Kidney (tissue), 13 donors: ENCODE measurements at regions not wholly inside any gene's neighbourhood (a gene's known extent, or its start where the extent isn't known, plus 50 kb on each side); places are given as distances from the start of the nearest gene placed in this dataset.

ENCODE experiments used
- DNase-seq, 5 donors: peaks; one replicate each; pipeline ENCODE4 v3.0.0-alpha.2; 2013 to 2020
- FAIRE-seq: peaks from 2 replicates; lab custom pipeline; 2012; peaks lifted over from hg19 to GRCh38; lab: Jason Lieb, UNC
- H3K27ac ChIP-seq, 2 donors: one replicate each; pipeline ENCODE4 v1.7.0; 2013; ENCODE audit warnings: low read depth in 2 of 2, low read length in 2 of 2, inconsistent platforms in 1 of 2
- H3K27me3 ChIP-seq: one replicate; pipeline ENCODE4 v1.7.1; 2013; ENCODE audit warnings: low read length, inconsistent platforms; ENCODE audit not compliant: control insufficient read depth, insufficient read depth
- H3K36me3 ChIP-seq, 3 donors: one replicate each; pipeline versions ENCODE4 v1.7.0 to v1.7.1; 2013; ENCODE audit warnings: low read length in 3 of 3, control low read depth in 1 of 3, inconsistent platforms in 1 of 3; ENCODE audit not compliant: insufficient read depth in 3 of 3, control insufficient read depth in 2 of 3
- H3K4me1 ChIP-seq, 3 donors: one replicate each; pipeline versions ENCODE4 v1.7.0 to v1.7.1; 2013; ENCODE audit warnings: low read length in 3 of 3, inconsistent platforms in 1 of 3, low read depth in 1 of 3; ENCODE audit not compliant: control insufficient read depth in 2 of 3, insufficient read depth in 2 of 3
- H3K4me3 ChIP-seq, 3 donors: one replicate each; pipeline versions ENCODE4 v1.7.0 to v1.8.1; 2013; ENCODE audit warnings: low read length in 3 of 3, control low read depth in 1 of 3, inconsistent platforms in 1 of 3
- H3K9ac ChIP-seq, 3 donors: one replicate each; pipeline versions ENCODE4 v1.7.0 to v1.7.1; 2013; ENCODE audit warnings: low read length in 3 of 3, control low read depth in 1 of 3, inconsistent platforms in 1 of 3
- H3K9me3 ChIP-seq, 3 donors: one replicate each; pipeline versions ENCODE4 v1.7.0 to v1.7.1; 2013; ENCODE audit warnings: low read length in 3 of 3, control low read depth in 1 of 3, inconsistent platforms in 1 of 3; ENCODE audit not compliant: control insufficient read depth in 2 of 3, insufficient read depth in 1 of 3
- intact Hi-C: fragments of 100-400 bp; cut with DNase I; formaldehyde crosslinking; loops from one replicate; pipeline ENCODE4 v1.11.1; 2022
- TF ChIP-seq, protein P1 (sequence below): IDR thresholded peaks from 3 replicates; pipeline ENCODE4 v1.5.1; 2012; ENCODE audit warnings: mild to moderate bottlenecking, moderate library complexity, borderline replicate concordance; ENCODE audit not compliant: insufficient read depth; ENCODE audit errors: extremely low read depth
- donor health status: control.
- donor health status: control.
- donor health status: control.
- donor health status: control.
- donor health status: control.
- donor health status: DM: yes; HTN: yes; CAD: no.
- donor health status: Normal renal cell carcinoma (clear cell type).

DNA sequence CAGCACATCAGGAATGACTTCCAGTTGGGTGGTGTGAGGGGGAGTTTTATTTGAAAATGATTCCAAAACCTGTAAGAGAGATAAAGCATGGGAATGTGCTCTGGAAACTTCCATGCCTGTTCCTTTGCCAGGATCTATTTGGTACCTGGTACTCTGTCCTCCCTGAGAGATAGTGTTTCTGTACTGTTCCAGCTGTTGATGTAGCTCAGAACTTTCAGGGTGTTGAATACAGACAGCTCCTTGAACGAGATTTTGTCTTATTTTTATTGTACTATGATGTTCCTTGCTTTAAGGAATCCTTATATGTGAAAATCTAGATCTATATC, 148.7 kb upstream of the RIPOR2 start:
- no peak for FAIRE-seq
- DNase-seq, result no peak
- intact Hi-C loops, result no loop called here
- no peak overlapping the region for H3K4me3 ChIP-seq
- peaks cover 0 to 3% (median 0%) of the 10 kb centered on the region in 3 donors for H3K36me3 ChIP-seq
- H3K9ac ChIP-seq, result no peak overlapping the region
- TF ChIP-seq, protein P1, sequence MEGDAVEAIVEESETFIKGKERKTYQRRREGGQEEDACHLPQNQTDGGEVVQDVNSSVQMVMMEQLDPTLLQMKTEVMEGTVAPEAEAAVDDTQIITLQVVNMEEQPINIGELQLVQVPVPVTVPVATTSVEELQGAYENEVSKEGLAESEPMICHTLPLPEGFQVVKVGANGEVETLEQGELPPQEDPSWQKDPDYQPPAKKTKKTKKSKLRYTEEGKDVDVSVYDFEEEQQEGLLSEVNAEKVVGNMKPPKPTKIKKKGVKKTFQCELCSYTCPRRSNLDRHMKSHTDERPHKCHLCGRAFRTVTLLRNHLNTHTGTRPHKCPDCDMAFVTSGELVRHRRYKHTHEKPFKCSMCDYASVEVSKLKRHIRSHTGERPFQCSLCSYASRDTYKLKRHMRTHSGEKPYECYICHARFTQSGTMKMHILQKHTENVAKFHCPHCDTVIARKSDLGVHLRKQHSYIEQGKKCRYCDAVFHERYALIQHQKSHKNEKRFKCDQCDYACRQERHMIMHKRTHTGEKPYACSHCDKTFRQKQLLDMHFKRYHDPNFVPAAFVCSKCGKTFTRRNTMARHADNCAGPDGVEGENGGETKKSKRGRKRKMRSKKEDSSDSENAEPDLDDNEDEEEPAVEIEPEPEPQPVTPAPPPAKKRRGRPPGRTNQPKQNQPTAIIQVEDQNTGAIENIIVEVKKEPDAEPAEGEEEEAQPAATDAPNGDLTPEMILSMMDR, result no peak
- peak overlapping the region; percentile 57 to 64 for H3K27ac ChIP-seq
- no peaks in the 10 kb centered on the region for H3K9me3 ChIP-seq
- no peaks in the 10 kb centered on the region for H3K27me3 ChIP-seq
- H3K4me1 ChIP-seq, result no peaks in the 10 kb centered on the region

DNA sequence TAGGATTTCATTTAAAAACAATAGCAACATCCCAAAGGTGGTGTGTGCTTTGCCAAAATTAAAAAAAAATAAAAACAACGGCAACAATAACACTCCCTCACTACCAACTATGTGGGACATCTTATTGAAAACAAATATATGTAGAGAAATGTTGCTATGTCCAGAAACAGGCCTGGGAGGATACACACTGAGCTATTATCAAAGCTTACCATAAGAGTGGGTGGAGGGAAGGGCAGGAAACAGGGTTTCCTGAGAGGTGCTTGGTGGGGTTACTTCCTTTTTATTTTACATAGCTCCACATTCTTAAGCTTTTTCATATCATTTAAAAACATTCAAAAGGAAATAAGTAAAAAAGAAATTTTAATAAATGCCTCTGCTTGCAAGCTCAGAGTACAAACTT, 150.0 kb upstream of the RIPOR2 start:
- H3K27me3 ChIP-seq, result no peaks in the 10 kb centered on the region
- peak in 2 of 5 donors; percentile 18 to 55 for DNase-seq
- H3K4me3 ChIP-seq, result no peak overlapping the region
- H3K9ac ChIP-seq, result no peak overlapping the region
- intact Hi-C loops, result no loop called here
- H3K36me3 ChIP-seq, result peaks cover 0 to under 1% (median 0%) of the 10 kb centered on the region in 3 donors
- no peaks in the 10 kb centered on the region for H3K4me1 ChIP-seq
- TF ChIP-seq, protein P1, result no peak
- FAIRE-seq, result peak; percentile 8
- H3K9me3 ChIP-seq, result no peaks in the 10 kb centered on the region
- H3K27ac ChIP-seq, result no peak overlapping the region

DNA sequence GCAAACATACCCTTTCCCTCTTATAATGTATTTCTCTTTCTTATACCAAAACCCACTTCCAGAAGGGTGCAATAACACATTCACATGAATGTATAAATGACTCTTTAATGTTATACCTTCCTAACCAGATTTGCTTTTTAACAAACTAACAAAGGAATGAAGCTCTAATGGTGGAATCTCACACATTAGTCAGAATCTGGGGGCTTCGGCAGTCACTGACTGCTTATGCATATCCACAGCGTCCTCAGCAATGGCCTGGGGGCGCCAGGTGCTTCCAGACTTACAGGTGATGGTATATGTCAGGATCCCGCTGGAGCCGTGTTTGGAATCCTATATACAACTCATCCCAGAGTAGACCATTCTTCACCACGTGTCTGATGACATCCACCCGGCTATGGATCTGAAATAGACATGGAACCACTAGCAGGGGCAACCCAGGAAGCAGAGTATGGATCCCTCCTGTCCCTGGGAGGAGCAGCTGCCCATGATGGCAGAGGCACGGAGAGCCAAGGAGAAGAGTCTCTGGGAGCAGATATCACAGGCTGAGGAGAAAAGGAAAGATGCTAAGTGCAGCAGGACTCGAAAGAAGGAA, 150.8 kb upstream of the RIPOR2 start:
- Histone ChIP-seq H3K27me3 (no peaks in the 10 kb centered on the region), H3K36me3 (no peaks in the 10 kb centered on the region), H3K9me3 (no peaks in the 10 kb centered on the region), H3K27ac (peak overlapping the region in 1 of 2 donors; percentile 49), H3K4me1 (no peaks in the 10 kb centered on the region), H3K9ac (no peak overlapping the region), H3K4me3 (no peak overlapping the region)
- TF ChIP-seq, protein P1, result no peak
- FAIRE-seq (no peak), DNase-seq (peak in 1 of 5 donors; percentile 46)
- intact Hi-C loops, result no loop called here

DNA sequence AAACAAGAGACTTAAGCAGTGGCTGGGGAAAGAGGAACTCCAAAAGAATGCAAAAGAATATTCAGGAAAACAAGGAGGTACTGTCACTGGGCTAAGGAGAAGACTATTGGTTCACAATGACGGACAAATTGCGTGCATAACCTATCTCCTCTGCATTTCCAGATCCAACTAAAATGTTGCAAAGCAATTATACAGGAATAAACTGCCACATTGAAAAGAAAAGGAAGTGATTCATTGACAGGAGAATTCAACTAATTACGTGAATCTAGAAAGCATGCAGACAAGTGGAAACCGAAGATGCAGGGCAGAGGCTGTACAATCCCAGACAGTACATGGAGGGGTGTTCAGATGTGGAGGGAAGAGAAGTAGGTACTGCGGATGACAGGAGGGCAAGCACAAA, 152.8 kb upstream of the RIPOR2 start:
- DNase-seq (no peak), FAIRE-seq (no peak)
- intact Hi-C loops, result no loop called here
- Histone ChIP-seq H3K36me3 (peaks cover 0 to 5% (median 0%) of the 10 kb centered on the region in 3 donors), H3K4me3 (no peak overlapping the region), H3K9me3 (no peaks in the 10 kb centered on the region), H3K9ac (no peak overlapping the region), H3K4me1 (no peaks in the 10 kb centered on the region), H3K27ac (peak overlapping the region; percentile 16 to 65), H3K27me3 (no peaks in the 10 kb centered on the region)
- TF ChIP-seq, protein P1, result no peak
